ENCODE measurements at regions not wholly inside any gene's neighbourhood (a gene's known extent, or its start where the extent isn't known, plus 50 kb on each side); places are given as distances from the start of the nearest gene placed in this dataset.

- TF ChIP-seq MAX (IDR thresholded peaks at IDR 0.05) (no peak), HNF4A (conservative IDR thresholded peaks at IDR 0.05) (no peak), TAF1 (conservative IDR thresholded peaks at IDR 0.05) (no peak)
Measured at GRCh38 chr6:101257163-101257562, 136.3 kb upstream of the GRIK2 start (continued).

DNA sequence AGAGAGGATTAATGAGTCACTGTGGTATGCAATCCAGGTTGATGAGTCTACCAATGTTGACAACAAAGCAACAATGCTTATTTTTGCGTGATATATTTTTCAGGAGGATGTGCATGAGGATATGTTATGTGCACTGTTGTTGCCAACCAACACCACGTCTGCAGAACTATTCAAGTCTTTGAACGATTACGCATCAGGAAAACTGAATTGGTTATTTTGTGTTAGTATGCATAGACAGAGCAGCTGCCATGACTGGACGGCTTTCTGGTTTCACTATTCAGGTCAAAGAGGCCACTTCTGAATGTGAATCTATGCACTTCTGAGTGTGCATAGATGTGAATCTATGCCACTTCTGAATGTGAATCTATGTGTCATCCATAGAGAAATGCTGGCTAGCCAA is 134.0 kb upstream of the GRIK2 start:
- no peak overlapping the region for H3K9ac ChIP-seq (ENCODE audit: low read depth in 1 of 2, low read length in 2 of 2)
- no peaks in the 10 kb centered on the region for H3K36me3 ChIP-seq (ENCODE audit: control insufficient read depth in 4 of 4, insufficient read depth in 3 of 4, low read depth in 1 of 4, low read length in 3 of 4)
- H3K27me3 ChIP-seq (ENCODE audit: control insufficient read depth in 4 of 4, insufficient read depth in 4 of 4, low read length in 3 of 4), result no peaks in the 10 kb centered on the region
- H3K4me1 ChIP-seq (ENCODE audit: control insufficient read depth in 4 of 4, insufficient read depth in 4 of 4, low read length in 3 of 4), result no peaks in the 10 kb centered on the region
- no peak overlapping the region for H3K27ac ChIP-seq (ENCODE audit: low read depth in 1 of 2, low read length in 2 of 2)
- no peak for DNase-seq (ENCODE audit: low spot score)
- no peaks in the 10 kb centered on the region for H3K9me3 ChIP-seq (ENCODE audit: control insufficient read depth in 4 of 4, low read length in 3 of 4)
- TF ChIP-seq HNF4A (conservative IDR thresholded peaks at IDR 0.05) (no peak), HNF4G (IDR thresholded peaks at IDR 0.05) (no peak), TAF1 (conservative IDR thresholded peaks at IDR 0.05) (no peak), FOXA2 (IDR thresholded peaks at IDR 0.05) (no peak), ATF3 (IDR thresholded peaks at IDR 0.05) (no peak), FOXA1 (IDR thresholded peaks at IDR 0.05) (no peak), RAD21 (IDR thresholded peaks at IDR 0.05) (no peak), YY1 (IDR thresholded peaks at IDR 0.05) (no peak), MAX (IDR thresholded peaks at IDR 0.05) (no peak), SP1 (IDR thresholded peaks at IDR 0.05) (no peak), RXRA (IDR thresholded peaks at IDR 0.05) (no peak), GABPA (IDR thresholded peaks at IDR 0.05 in 1 of 2, conservative IDR thresholded peaks at IDR 0.05 in 1 of 2) (no peak), CTCF (IDR thresholded peaks at IDR 0.05; ENCODE audit: low read depth, low read length, missing input control) (no peak), EGR1 (IDR thresholded peaks at IDR 0.05; ENCODE audit: low read depth in 2 of 2) (no peak), NR2F2 (IDR thresholded peaks at IDR 0.05) (no peak)
- TF ChIP-seq, protein P1, sequence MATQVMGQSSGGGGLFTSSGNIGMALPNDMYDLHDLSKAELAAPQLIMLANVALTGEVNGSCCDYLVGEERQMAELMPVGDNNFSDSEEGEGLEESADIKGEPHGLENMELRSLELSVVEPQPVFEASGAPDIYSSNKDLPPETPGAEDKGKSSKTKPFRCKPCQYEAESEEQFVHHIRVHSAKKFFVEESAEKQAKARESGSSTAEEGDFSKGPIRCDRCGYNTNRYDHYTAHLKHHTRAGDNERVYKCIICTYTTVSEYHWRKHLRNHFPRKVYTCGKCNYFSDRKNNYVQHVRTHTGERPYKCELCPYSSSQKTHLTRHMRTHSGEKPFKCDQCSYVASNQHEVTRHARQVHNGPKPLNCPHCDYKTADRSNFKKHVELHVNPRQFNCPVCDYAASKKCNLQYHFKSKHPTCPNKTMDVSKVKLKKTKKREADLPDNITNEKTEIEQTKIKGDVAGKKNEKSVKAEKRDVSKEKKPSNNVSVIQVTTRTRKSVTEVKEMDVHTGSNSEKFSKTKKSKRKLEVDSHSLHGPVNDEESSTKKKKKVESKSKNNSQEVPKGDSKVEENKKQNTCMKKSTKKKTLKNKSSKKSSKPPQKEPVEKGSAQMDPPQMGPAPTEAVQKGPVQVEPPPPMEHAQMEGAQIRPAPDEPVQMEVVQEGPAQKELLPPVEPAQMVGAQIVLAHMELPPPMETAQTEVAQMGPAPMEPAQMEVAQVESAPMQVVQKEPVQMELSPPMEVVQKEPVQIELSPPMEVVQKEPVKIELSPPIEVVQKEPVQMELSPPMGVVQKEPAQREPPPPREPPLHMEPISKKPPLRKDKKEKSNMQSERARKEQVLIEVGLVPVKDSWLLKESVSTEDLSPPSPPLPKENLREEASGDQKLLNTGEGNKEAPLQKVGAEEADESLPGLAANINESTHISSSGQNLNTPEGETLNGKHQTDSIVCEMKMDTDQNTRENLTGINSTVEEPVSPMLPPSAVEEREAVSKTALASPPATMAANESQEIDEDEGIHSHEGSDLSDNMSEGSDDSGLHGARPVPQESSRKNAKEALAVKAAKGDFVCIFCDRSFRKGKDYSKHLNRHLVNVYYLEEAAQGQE (IDR thresholded peaks at IDR 0.05), result no peak
- 86% methylated on average over 5 of the region's 5 CpGs for WGBS
- H3K4me3 ChIP-seq (ENCODE audit: low read depth in 1 of 3, low read length in 3 of 3), result no peak overlapping the region

- H3K27me3 ChIP-seq (ENCODE audit: control insufficient read depth in 4 of 4, insufficient read depth in 4 of 4, low read length in 3 of 4), result no peaks in the 10 kb centered on the region
- whole genome bisulfite sequencing, result 79% methylated on average over 3 of the region's 3 CpGs
- H3K9ac ChIP-seq (ENCODE audit: low read depth in 1 of 2, low read length in 2 of 2), result no peak overlapping the region
- no peak for DNase-seq (ENCODE audit: low spot score)
- no peaks in the 10 kb centered on the region for H3K4me1 ChIP-seq (ENCODE audit: control insufficient read depth in 4 of 4, insufficient read depth in 4 of 4, low read length in 3 of 4)
- H3K27ac ChIP-seq (ENCODE audit: low read depth in 1 of 2, low read length in 2 of 2), result no peak overlapping the region
- peaks cover 0 to 3% (median under 1%) of the 10 kb centered on the region in 4 donors for H3K9me3 ChIP-seq (ENCODE audit: control insufficient read depth in 4 of 4, low read length in 3 of 4)
- no peak overlapping the region for H3K4me3 ChIP-seq (ENCODE audit: low read depth in 1 of 3, low read length in 3 of 3)
- TF ChIP-seq FOXA2 (IDR thresholded peaks at IDR 0.05) (no peak), RAD21 (IDR thresholded peaks at IDR 0.05) (no peak), YY1 (IDR thresholded peaks at IDR 0.05) (no peak), CTCF (IDR thresholded peaks at IDR 0.05; ENCODE audit: low read depth, low read length, missing input control) (no peak), GABPA (IDR thresholded peaks at IDR 0.05 in 1 of 2, conservative IDR thresholded peaks at IDR 0.05 in 1 of 2) (no peak), NR2F2 (IDR thresholded peaks at IDR 0.05) (no peak)
- no peaks in the 10 kb centered on the region for H3K36me3 ChIP-seq (ENCODE audit: control insufficient read depth in 4 of 4, insufficient read depth in 3 of 4, low read depth in 1 of 4, low read length in 3 of 4)
Measured at GRCh38 chr6:101263596-101263995, 129.9 kb upstream of the GRIK2 start.
